Loucy (cell line): ENCODE measurements at regions not wholly inside any gene's neighbourhood (a gene's known extent, or its start where the extent isn't known, plus 50 kb on each side); places are given as distances from the start of the nearest gene placed in this dataset.
"Not testable (repeated sequence)": the region's sequence is repeated elsewhere in the genome, so short reads cannot be mapped to it uniquely, and the experiment has no call there.

Experiments used
- CTCF ChIP-seq: fragments of 200-600 bp; sonication (generic); conservative IDR thresholded peaks from 2 replicates; pipeline ENCODE4 v1.5.1; 2014; ENCODE audit warnings: mild to moderate bottlenecking, antibody characterized with exemption, low read length
- EZH2phosphoT487 ChIP-seq: fragments of 200-600 bp; IDR thresholded peaks from 2 replicates; pipeline ENCODE4 v1.6.1; 2018; ENCODE audit warnings: antibody characterized with exemption, mild to moderate bottlenecking, moderate library complexity, borderline replicate concordance

DNA sequence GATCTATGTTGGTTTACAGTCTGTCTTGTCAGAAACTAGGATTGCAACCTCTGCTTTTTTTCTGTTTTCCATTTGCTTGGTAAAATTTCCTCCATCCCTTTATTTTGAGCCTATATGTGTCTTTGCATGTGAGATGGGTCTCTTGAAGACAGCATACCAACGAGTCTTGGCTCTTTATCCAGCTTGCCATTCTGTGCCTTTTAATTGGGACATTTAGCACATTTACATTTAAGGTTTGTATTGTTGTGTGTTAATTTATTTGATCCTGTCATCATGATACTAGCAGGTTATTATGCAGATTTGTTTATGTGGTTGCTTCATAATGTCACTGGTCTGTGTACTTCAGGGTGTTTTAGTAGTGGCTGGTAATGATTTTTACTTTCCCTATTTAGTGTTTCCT lies 236.6 kb upstream of the SOX2 start:
- TF ChIP-seq EZH2phosphoT487, CTCF: not testable (repeated sequence)
